ENCODE measurements at regions not wholly inside any gene's neighbourhood (a gene's known extent, or its start where the extent isn't known, plus 50 kb on each side); places are given as distances from the start of the nearest gene placed in this dataset.

GRCh38 chr7:65302883-65303282 lies 70.8 kb upstream of the ZNF92 start:
- no peak for TF ChIP-seq CTCF (IDR thresholded peaks at IDR 0.05; ENCODE audit: control extremely low read depth in 1 of 3, insufficient read depth in 1 of 3, low read depth in 1 of 3, low read length in 3 of 3)
- no peak for TF ChIP-seq SIN3A (conservative IDR thresholded peaks at IDR 0.05 in 1 of 2, IDR thresholded peaks at IDR 0.05 in 1 of 2; ENCODE audit: low read depth in 1 of 2, low read length in 2 of 2)
- no peak for TF ChIP-seq POLR2AphosphoS5 (IDR thresholded peaks at IDR 0.05; ENCODE audit: low read depth, low read length)
- no peak for TF ChIP-seq ZNF274 (IDR thresholded peaks at IDR 0.05; ENCODE audit: borderline replicate concordance, extremely low read depth, low read length)
- TF ChIP-seq POU5F1 (IDR thresholded peaks at IDR 0.05; ENCODE audit: low read depth, low read length) = no peak
- TF ChIP-seq EP300 (IDR thresholded peaks at IDR 0.05; ENCODE audit: borderline replicate concordance in 1 of 2, low read depth in 2 of 2, low read length in 2 of 2) = no peak
